ENCODE measurements at regions not wholly inside any gene's neighbourhood (a gene's known extent, or its start where the extent isn't known, plus 50 kb on each side); places are given as distances from the start of the nearest gene placed in this dataset.

DNA sequence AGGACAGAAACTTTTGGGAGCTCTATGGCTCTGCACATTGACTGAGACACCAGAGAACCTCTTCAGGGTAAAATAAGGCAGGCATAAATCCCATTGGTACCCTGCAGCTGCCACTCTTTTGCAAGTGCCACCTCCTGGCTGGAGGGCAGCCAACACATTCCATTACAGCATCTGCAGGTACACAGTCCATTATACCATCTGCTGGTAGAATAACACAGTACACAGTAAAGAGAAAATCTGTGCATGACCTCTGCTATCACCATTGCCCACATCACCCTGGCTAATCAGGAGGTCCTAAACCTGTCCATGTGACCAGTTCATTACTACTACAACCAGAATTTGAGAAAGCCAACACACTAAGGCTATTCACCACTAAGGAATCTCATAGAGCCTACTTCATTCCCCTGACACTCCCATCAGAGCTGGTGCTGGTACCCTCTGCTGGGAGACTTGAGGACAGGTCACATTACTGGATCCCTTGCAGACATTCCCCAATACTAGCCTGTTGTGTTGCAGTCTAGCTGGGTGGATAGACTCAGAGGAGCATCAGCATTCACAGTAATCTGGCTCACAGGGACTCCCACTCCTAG, 176.2 kb upstream of the TACR3 start:
- TF ChIP-seq, protein P1, sequence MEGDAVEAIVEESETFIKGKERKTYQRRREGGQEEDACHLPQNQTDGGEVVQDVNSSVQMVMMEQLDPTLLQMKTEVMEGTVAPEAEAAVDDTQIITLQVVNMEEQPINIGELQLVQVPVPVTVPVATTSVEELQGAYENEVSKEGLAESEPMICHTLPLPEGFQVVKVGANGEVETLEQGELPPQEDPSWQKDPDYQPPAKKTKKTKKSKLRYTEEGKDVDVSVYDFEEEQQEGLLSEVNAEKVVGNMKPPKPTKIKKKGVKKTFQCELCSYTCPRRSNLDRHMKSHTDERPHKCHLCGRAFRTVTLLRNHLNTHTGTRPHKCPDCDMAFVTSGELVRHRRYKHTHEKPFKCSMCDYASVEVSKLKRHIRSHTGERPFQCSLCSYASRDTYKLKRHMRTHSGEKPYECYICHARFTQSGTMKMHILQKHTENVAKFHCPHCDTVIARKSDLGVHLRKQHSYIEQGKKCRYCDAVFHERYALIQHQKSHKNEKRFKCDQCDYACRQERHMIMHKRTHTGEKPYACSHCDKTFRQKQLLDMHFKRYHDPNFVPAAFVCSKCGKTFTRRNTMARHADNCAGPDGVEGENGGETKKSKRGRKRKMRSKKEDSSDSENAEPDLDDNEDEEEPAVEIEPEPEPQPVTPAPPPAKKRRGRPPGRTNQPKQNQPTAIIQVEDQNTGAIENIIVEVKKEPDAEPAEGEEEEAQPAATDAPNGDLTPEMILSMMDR (IDR thresholded peaks at IDR 0.05; ENCODE audit: low read depth, low read length) = no peak
- no peak overlapping the region for H3K4me3 ChIP-seq (ENCODE audit: low read depth, low read length)

GRCh38 chr4:103892586-103892985, 172.8 kb upstream of the TACR3 start:
- TF ChIP-seq, protein P1 (IDR thresholded peaks at IDR 0.05; ENCODE audit: low read depth, low read length) = no peak
- H3K4me3 ChIP-seq (ENCODE audit: low read depth, low read length) = no peak overlapping the region

GRCh38 chr4:103887191-103887590, 167.4 kb upstream of the TACR3 start:
- TF ChIP-seq, protein P1 (IDR thresholded peaks at IDR 0.05; ENCODE audit: low read depth, low read length) = no peak
- H3K4me3 ChIP-seq (ENCODE audit: low read depth, low read length) = no peak overlapping the region

DNA sequence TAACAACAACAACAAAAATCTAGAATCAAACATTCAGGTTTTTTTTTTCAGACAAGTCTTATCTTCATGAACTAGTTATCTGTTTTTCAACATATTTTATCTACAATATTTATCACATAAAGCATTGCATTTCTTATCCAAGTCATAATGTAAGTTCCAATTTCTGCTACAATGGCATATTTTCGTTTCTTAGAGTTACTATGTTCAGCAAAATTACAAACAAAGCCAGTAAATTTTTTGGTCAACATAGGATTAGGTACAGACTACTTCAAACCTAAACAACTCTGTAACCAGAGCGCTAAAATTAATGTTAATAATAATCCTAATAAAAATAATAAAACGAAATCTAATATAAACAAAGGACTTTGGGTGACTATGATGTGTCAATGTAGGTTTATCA, 165.4 kb upstream of the TACR3 start:
- no peak overlapping the region for H3K4me3 ChIP-seq (ENCODE audit: low read depth, low read length)
- TF ChIP-seq, protein P1 (IDR thresholded peaks at IDR 0.05; ENCODE audit: low read depth, low read length) = no peak

GRCh38 chr4:103867311-103867710, 147.5 kb upstream of the TACR3 start:
- TF ChIP-seq, protein P1 (IDR thresholded peaks at IDR 0.05; ENCODE audit: low read depth, low read length) = no peak
- no peak overlapping the region for H3K4me3 ChIP-seq (ENCODE audit: low read depth, low read length)

DNA sequence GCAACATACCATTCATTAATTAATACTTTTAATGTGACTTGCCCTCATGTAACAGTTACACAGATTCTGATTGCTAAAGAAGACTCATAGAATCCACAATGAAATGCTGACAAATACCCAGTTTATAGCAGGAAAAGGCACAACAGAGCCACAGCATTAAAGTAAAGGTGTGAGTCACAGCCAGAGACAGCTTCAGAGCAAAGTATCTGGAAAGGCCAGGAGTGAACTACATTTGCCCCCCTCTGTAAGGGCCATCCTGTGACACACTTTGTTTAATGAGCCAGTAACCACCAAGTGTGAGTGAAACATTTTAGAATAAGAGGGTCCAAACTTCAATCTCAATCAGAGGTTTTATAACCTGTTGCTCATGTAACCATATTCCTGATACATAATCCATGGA, 133.8 kb upstream of the TACR3 start:
- no peak overlapping the region for H3K4me3 ChIP-seq (ENCODE audit: low read depth, low read length)
- TF ChIP-seq, protein P1 (IDR thresholded peaks at IDR 0.05; ENCODE audit: low read depth, low read length) = no peak

DNA sequence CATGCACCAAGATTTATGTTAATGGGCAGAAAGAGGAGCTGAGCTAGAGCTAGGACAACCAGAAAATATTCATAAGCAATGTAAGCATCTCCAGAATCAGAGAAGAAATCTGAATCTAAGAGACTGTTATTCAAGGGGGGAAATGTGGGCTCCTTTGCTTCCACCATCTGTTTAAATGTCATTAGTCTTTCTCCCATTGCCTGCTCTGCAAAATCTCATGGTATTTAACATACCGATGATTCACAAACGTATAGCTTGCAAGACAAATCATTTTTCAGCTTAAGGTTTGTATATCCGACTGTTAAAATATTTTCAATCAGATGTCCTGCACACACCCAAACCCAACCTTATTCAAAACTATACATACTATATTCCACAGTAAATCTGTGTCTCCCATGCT, 133.4 kb upstream of the TACR3 start:
- no peak overlapping the region for H3K4me3 ChIP-seq (ENCODE audit: low read depth, low read length)
- TF ChIP-seq, protein P1 (IDR thresholded peaks at IDR 0.05; ENCODE audit: low read depth, low read length) = no peak

Data from WI38 (cell line).